ENCODE measurements at regions not wholly inside any gene's neighbourhood (a gene's known extent, or its start where the extent isn't known, plus 50 kb on each side); places are given as distances from the start of the nearest gene placed in this dataset.

DNA sequence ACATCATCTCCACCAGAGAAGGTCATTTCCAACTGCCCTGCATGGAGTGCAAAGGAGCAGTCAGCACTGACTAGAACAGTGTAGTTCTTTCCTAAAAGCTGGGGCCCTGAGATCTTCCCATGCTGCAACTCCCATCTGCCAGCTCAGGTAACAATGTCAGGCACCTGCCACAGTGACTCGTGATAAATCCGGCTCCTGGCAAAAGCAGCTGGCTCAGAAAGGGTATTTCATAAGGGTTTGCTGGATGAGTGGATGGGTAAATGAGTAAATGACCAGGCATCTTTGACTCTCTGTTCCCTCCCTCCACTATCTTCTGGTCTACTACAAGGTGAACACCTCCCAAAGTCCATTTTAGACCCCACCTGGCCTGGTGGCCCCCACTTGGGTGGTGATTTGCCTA lies 403.6 kb downstream of the NXPE2 start:
- no peaks in the 10 kb centered on the region for H3K9me3 ChIP-seq (ENCODE audit: low read depth, low read length)
- DNase-seq (ENCODE audit: insufficient read length, low spot score, missing footprints): no peak
- no peak overlapping the region for H2AFZ ChIP-seq (ENCODE audit: low read length)
- no peak overlapping the region for H3K4me2 ChIP-seq (ENCODE audit: insufficient read depth, low read length)
- H3K27ac ChIP-seq (ENCODE audit: low read depth, low read length): no peak overlapping the region
- H3K4me1 ChIP-seq (ENCODE audit: insufficient read depth, low read length): no peaks in the 10 kb centered on the region
- no peaks in the 10 kb centered on the region for H4K20me1 ChIP-seq (ENCODE audit: insufficient read depth, low read length)
- H3K79me2 ChIP-seq (ENCODE audit: insufficient read depth, low read length): no peaks in the 10 kb centered on the region
- no peaks in the 10 kb centered on the region for H3K36me3 ChIP-seq (ENCODE audit: insufficient read depth, low read length)
- no peaks in the 10 kb centered on the region for H3K27me3 ChIP-seq (ENCODE audit: insufficient read depth, low read length)
- no peak for TF ChIP-seq CTCF (IDR thresholded peaks at IDR 0.05; ENCODE audit: extremely low read depth, low read depth, low read length)
- H3K4me3 ChIP-seq (ENCODE audit: insufficient read depth, low read length): no peak overlapping the region

- H3K27me3 ChIP-seq (ENCODE audit: insufficient read depth, low read length): no peaks in the 10 kb centered on the region
- H3K9me3 ChIP-seq (ENCODE audit: low read depth, low read length): no peaks in the 10 kb centered on the region
- H3K4me2 ChIP-seq (ENCODE audit: insufficient read depth, low read length): no peak overlapping the region
- no peaks in the 10 kb centered on the region for H4K20me1 ChIP-seq (ENCODE audit: insufficient read depth, low read length)
- H3K36me3 ChIP-seq (ENCODE audit: insufficient read depth, low read length): no peaks in the 10 kb centered on the region
- H3K4me1 ChIP-seq (ENCODE audit: insufficient read depth, low read length): no peaks in the 10 kb centered on the region
- H3K4me3 ChIP-seq (ENCODE audit: insufficient read depth, low read length): no peak overlapping the region
- no peak for TF ChIP-seq CTCF (IDR thresholded peaks at IDR 0.05; ENCODE audit: extremely low read depth, low read depth, low read length)
- H3K79me2 ChIP-seq (ENCODE audit: insufficient read depth, low read length): no peaks in the 10 kb centered on the region
- H2AFZ ChIP-seq (ENCODE audit: low read length): no peak overlapping the region
- H3K27ac ChIP-seq (ENCODE audit: low read depth, low read length): no peak overlapping the region
- DNase-seq (ENCODE audit: insufficient read length, low spot score, missing footprints): no peak
Observed at GRCh38 chr11:115083144-115083806, 404.9 kb downstream of the NXPE2 start.

DNA sequence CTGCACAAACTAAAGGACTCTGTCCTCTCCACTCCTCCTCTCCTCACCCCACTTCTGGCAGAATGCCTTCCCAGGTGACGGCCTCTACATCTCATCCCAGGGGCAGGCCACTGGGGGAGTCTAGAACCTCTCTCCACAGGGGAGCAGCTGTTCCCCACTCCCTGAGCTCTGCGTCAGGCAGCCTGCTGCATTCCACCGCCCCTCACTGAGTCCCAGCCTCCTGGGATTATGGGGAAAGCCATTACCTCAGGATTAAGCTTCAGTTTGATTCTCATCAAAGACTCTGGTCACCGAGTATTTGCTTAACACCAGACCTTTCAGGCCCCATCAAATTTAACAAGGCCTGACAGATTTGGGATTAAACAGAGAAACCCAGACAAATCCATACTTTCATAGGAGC lies 405.9 kb downstream of the NXPE2 start:
- Histone ChIP-seq H3K79me2 (ENCODE audit: insufficient read depth, low read length) (no peaks in the 10 kb centered on the region), H3K4me3 (ENCODE audit: insufficient read depth, low read length) (no peak overlapping the region), H3K27me3 (ENCODE audit: insufficient read depth, low read length) (no peaks in the 10 kb centered on the region), H3K9me3 (ENCODE audit: low read depth, low read length) (no peaks in the 10 kb centered on the region), H3K4me1 (ENCODE audit: insufficient read depth, low read length) (no peaks in the 10 kb centered on the region), H4K20me1 (ENCODE audit: insufficient read depth, low read length) (no peaks in the 10 kb centered on the region), H3K4me2 (ENCODE audit: insufficient read depth, low read length) (no peak overlapping the region), H2AFZ (ENCODE audit: low read length) (no peak overlapping the region), H3K27ac (ENCODE audit: low read depth, low read length) (no peak overlapping the region), H3K36me3 (ENCODE audit: insufficient read depth, low read length) (no peaks in the 10 kb centered on the region)
- no peak for DNase-seq (ENCODE audit: insufficient read length, low spot score, missing footprints)
- TF ChIP-seq CTCF (IDR thresholded peaks at IDR 0.05; ENCODE audit: extremely low read depth, low read depth, low read length): no peak

DNA sequence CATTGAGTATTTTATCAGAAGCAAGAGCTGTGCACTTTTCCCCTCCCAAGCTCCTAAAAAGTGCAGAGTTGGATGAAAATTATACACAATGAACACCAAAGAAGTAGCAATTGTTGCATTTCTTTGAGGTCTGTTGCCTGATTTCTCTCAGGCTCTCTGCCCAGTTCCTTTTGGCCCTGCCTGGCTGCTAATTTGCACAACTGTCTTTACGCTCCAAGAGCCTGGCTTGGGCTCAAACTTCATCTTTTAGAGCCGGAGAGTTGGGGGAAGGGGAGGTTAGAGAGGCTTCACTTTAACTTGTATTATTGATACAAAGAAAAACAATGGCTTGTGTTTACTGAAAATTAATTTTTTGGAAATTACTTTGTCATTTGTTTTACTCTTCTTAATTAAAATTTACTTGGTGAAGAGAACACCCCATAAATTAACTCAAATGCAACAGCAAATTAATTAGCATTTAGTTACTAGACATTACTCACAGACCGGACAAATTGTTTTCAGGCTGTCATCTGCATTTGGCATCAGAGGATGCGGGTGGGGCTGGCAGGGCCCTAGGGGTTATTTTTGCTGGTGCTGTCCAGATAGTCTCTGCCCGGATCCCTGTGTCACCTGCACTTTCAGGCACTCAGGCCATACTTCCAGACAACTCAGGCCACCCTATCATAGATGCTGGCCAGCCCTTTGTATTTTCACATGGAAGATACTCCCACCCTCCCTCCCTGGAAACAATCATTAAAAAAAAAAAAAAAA lies 407.3 kb downstream of the NXPE2 start:
- no peaks in the 10 kb centered on the region for H3K4me1 ChIP-seq (ENCODE audit: insufficient read depth, low read length)
- H3K4me3 ChIP-seq (ENCODE audit: insufficient read depth, low read length): no peak overlapping the region
- H2AFZ ChIP-seq (ENCODE audit: low read length): no peak overlapping the region
- no peak overlapping the region for H3K27ac ChIP-seq (ENCODE audit: low read depth, low read length)
- TF ChIP-seq CTCF (IDR thresholded peaks at IDR 0.05; ENCODE audit: extremely low read depth, low read depth, low read length): no peak
- no peak overlapping the region for H3K4me2 ChIP-seq (ENCODE audit: insufficient read depth, low read length)
- no peaks in the 10 kb centered on the region for H3K36me3 ChIP-seq (ENCODE audit: insufficient read depth, low read length)
- DNase-seq (ENCODE audit: insufficient read length, low spot score, missing footprints): no peak
- H3K27me3 ChIP-seq (ENCODE audit: insufficient read depth, low read length): no peaks in the 10 kb centered on the region
- no peaks in the 10 kb centered on the region for H3K9me3 ChIP-seq (ENCODE audit: low read depth, low read length)
- H4K20me1 ChIP-seq (ENCODE audit: insufficient read depth, low read length): no peaks in the 10 kb centered on the region
- no peaks in the 10 kb centered on the region for H3K79me2 ChIP-seq (ENCODE audit: insufficient read depth, low read length)
